ENCODE measurements at regions not wholly inside any gene's neighbourhood (a gene's known extent, or its start where the extent isn't known, plus 50 kb on each side); places are given as distances from the start of the nearest gene placed in this dataset.

- Mint-ChIP-seq H3K36me3 (ENCODE audit: low read depth) (no peaks in the 10 kb centered on the region), H3K27me3 (no peaks in the 10 kb centered on the region)
These were observed 107.3 kb downstream of the TOMM20 start for GRCh38 chr1:235021321-235021720.

GRCh38 chr1:235019961-235020360, 108.7 kb downstream of the TOMM20 start:
- Mint-ChIP-seq H3K9me3 (peaks cover 19% of the 10 kb centered on the region), H3K27me3 (no peaks in the 10 kb centered on the region), H3K4me3 (no peak overlapping the region), H3K4me1 (ENCODE audit: low read depth) (peaks cover 65% of the 10 kb centered on the region), H3K36me3 (ENCODE audit: low read depth) (no peaks in the 10 kb centered on the region), H3K27ac (no peak overlapping the region)
- peak; percentile 13 for DNase-seq

More at GRCh38 chr1:235021321-235021720, 107.3 kb downstream of the TOMM20 start:
- H3K4me1 Mint-ChIP-seq (ENCODE audit: low read depth): peaks cover 57% of the 10 kb centered on the region
- peaks cover 19% of the 10 kb centered on the region for H3K9me3 Mint-ChIP-seq
- H3K4me3 Mint-ChIP-seq: no peak overlapping the region
- DNase-seq: peak; percentile 27
- H3K27ac Mint-ChIP-seq: no peak overlapping the region

- Mint-ChIP-seq H3K27me3 (no peaks in the 10 kb centered on the region), H3K4me1 (ENCODE audit: low read depth) (peaks cover 70% of the 10 kb centered on the region), H3K4me3 (no peak overlapping the region), H3K27ac (no peak overlapping the region), H3K9me3 (peaks cover 19% of the 10 kb centered on the region), H3K36me3 (ENCODE audit: low read depth) (no peaks in the 10 kb centered on the region)
- peak; percentile 33 for DNase-seq
These were observed 109.2 kb downstream of the TOMM20 start for GRCh38 chr1:235019471-235019870.

GRCh38 chr1:235018720-235019444, 109.8 kb downstream of the TOMM20 start:
- H3K4me3 Mint-ChIP-seq: no peak overlapping the region

GRCh38 chr1:235018161-235018560, 110.5 kb downstream of the TOMM20 start:
- Mint-ChIP-seq H3K36me3 (ENCODE audit: low read depth) (no peaks in the 10 kb centered on the region), H3K9me3 (peaks cover 21% of the 10 kb centered on the region), H3K4me1 (ENCODE audit: low read depth) (peaks cover 75% of the 10 kb centered on the region), H3K27me3 (no peaks in the 10 kb centered on the region), H3K27ac (peak overlapping the region; percentile 12), H3K4me3 (no peak overlapping the region)
- DNase-seq: no peak

More at GRCh38 chr1:235018720-235019444, 109.8 kb downstream of the TOMM20 start:
- H3K9me3 Mint-ChIP-seq: peaks cover 21% of the 10 kb centered on the region
- H3K27ac Mint-ChIP-seq: peak overlapping the region; percentile 12
- H3K36me3 Mint-ChIP-seq (ENCODE audit: low read depth): no peaks in the 10 kb centered on the region
- H3K27me3 Mint-ChIP-seq: no peaks in the 10 kb centered on the region
- DNase-seq: no peak
- peaks cover 75% of the 10 kb centered on the region for H3K4me1 Mint-ChIP-seq (ENCODE audit: low read depth)

GRCh38 chr1:235017719-235018118, 110.9 kb downstream of the TOMM20 start:
- Mint-ChIP-seq H3K4me1 (ENCODE audit: low read depth) (peaks cover 77% of the 10 kb centered on the region), H3K27me3 (no peaks in the 10 kb centered on the region), H3K4me3 (no peak overlapping the region), H3K27ac (peak overlapping the region; percentile 18), H3K36me3 (ENCODE audit: low read depth) (peaks cover 2% of the 10 kb centered on the region), H3K9me3 (peaks cover 21% of the 10 kb centered on the region)
- no peak for DNase-seq

- Mint-ChIP-seq H3K4me1 (ENCODE audit: low read depth) (peaks cover 77% of the 10 kb centered on the region), H3K4me3 (no peak overlapping the region), H3K27me3 (no peaks in the 10 kb centered on the region), H3K27ac (peak overlapping the region; percentile 35), H3K36me3 (ENCODE audit: low read depth) (peaks cover 2% of the 10 kb centered on the region), H3K9me3 (peaks cover 21% of the 10 kb centered on the region)
- no peak for DNase-seq
These were observed 111.4 kb downstream of the TOMM20 start for GRCh38 chr1:235017191-235017590.

GRCh38 chr1:235015291-235015985, 113.2 kb downstream of the TOMM20 start:
- Mint-ChIP-seq H3K9me3 (peaks cover 21% of the 10 kb centered on the region), H3K27ac (peak overlapping the region; percentile 94), H3K4me3 (peak overlapping the region; percentile 6), H3K36me3 (ENCODE audit: low read depth) (peaks cover 6% of the 10 kb centered on the region), H3K4me1 (ENCODE audit: low read depth) (peaks cover 91% of the 10 kb centered on the region), H3K27me3 (no peaks in the 10 kb centered on the region)
- peak; percentile 47 for DNase-seq

- peaks cover 21% of the 10 kb centered on the region for H3K9me3 Mint-ChIP-seq
- no peak overlapping the region for H3K4me3 Mint-ChIP-seq
- peak; percentile 24 for DNase-seq
- peak overlapping the region; percentile 94 for H3K27ac Mint-ChIP-seq
- H3K36me3 Mint-ChIP-seq (ENCODE audit: low read depth): peaks cover 8% of the 10 kb centered on the region
- H3K27me3 Mint-ChIP-seq: no peaks in the 10 kb centered on the region
- H3K4me1 Mint-ChIP-seq (ENCODE audit: low read depth): peaks cover 93% of the 10 kb centered on the region
These were observed 113.9 kb downstream of the TOMM20 start for GRCh38 chr1:235014756-235015155.

- Mint-ChIP-seq H3K4me1 (ENCODE audit: low read depth) (peaks cover 92% of the 10 kb centered on the region), H3K27me3 (no peaks in the 10 kb centered on the region), H3K27ac (peak overlapping the region; percentile 99), H3K9me3 (peaks cover 20% of the 10 kb centered on the region), H3K4me3 (no peak overlapping the region), H3K36me3 (ENCODE audit: low read depth) (peaks cover 10% of the 10 kb centered on the region)
- DNase-seq: peak; percentile 28
These were observed 115.1 kb downstream of the TOMM20 start for GRCh38 chr1:235013512-235013911.

- H3K9me3 Mint-ChIP-seq: peaks cover 16% of the 10 kb centered on the region
- no peaks in the 10 kb centered on the region for H3K27me3 Mint-ChIP-seq
- peak; percentile 47 for DNase-seq
- peaks cover 91% of the 10 kb centered on the region for H3K4me1 Mint-ChIP-seq (ENCODE audit: low read depth)
- H3K36me3 Mint-ChIP-seq (ENCODE audit: low read depth): peaks cover 11% of the 10 kb centered on the region
- H3K4me3 Mint-ChIP-seq: peak overlapping the region; percentile 60
- H3K27ac Mint-ChIP-seq: peak overlapping the region; percentile 99
These were observed 116.0 kb downstream of the TOMM20 start for GRCh38 chr1:235012436-235013210.

GRCh38 chr1:235011599-235012435, 116.8 kb downstream of the TOMM20 start:
- peaks cover 90% of the 10 kb centered on the region for H3K4me1 Mint-ChIP-seq (ENCODE audit: low read depth)
- peaks cover 11% of the 10 kb centered on the region for H3K9me3 Mint-ChIP-seq
- DNase-seq: peak; percentile 90
- peak overlapping the region; percentile 99 for H3K27ac Mint-ChIP-seq
- H3K27me3 Mint-ChIP-seq: no peaks in the 10 kb centered on the region
- H3K36me3 Mint-ChIP-seq (ENCODE audit: low read depth): peaks cover 11% of the 10 kb centered on the region
- H3K4me3 Mint-ChIP-seq: peak overlapping the region; percentile 60

GRCh38 chr1:235011064-235011598, 117.5 kb downstream of the TOMM20 start:
- DNase-seq: peak; percentile 72
- Mint-ChIP-seq H3K27ac (peak overlapping the region; percentile 99), H3K36me3 (ENCODE audit: low read depth) (peaks cover 11% of the 10 kb centered on the region), H3K9me3 (peaks cover 9% of the 10 kb centered on the region), H3K27me3 (no peaks in the 10 kb centered on the region), H3K4me3 (peak overlapping the region; percentile 60), H3K4me1 (ENCODE audit: low read depth) (peaks cover 93% of the 10 kb centered on the region)

Measured in activated T-cell treated with anti-CD3 and anti-CD28 coated beads, Interleukin-2, amount 50 U/mL, for 24 hours (primary cell).